Stimulated activated CD4-positive, alpha-beta T cell treated with anti-CD3 and anti-CD28 coated beads, TNF-alpha, amount 100 ng/mL, for 4 hours (primary cell): ENCODE measurements at regions not wholly inside any gene's neighbourhood (a gene's known extent, or its start where the extent isn't known, plus 50 kb on each side); places are given as distances from the start of the nearest gene placed in this dataset.

Experiments
- DNase-seq, 3 experiments: peaks; one replicate each; pipeline ENCODE4 v3.0.0-alpha.2; 2020; ENCODE audit warnings: low read depth in 3 of 3

DNA sequence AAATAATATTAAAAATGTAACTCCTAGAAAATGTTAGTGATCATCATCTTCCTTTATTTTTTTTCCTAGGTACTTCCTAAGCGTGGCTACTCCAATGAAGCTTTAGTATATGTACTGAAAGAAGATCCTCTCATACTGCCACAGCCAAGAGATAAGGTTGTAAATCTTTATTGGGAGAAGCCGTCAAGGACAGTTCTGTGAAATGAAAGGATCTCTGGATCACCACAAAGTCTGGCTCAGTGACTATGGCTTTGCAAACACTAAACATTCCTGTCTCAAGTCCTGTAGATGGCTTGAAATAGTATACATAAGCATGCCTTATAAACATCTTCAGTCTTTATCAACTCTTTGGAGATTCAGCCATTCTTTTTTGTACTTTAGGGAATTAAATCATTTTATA is 61.2 kb upstream of the DPH5 start:
- DNase-seq: no peak

DNA sequence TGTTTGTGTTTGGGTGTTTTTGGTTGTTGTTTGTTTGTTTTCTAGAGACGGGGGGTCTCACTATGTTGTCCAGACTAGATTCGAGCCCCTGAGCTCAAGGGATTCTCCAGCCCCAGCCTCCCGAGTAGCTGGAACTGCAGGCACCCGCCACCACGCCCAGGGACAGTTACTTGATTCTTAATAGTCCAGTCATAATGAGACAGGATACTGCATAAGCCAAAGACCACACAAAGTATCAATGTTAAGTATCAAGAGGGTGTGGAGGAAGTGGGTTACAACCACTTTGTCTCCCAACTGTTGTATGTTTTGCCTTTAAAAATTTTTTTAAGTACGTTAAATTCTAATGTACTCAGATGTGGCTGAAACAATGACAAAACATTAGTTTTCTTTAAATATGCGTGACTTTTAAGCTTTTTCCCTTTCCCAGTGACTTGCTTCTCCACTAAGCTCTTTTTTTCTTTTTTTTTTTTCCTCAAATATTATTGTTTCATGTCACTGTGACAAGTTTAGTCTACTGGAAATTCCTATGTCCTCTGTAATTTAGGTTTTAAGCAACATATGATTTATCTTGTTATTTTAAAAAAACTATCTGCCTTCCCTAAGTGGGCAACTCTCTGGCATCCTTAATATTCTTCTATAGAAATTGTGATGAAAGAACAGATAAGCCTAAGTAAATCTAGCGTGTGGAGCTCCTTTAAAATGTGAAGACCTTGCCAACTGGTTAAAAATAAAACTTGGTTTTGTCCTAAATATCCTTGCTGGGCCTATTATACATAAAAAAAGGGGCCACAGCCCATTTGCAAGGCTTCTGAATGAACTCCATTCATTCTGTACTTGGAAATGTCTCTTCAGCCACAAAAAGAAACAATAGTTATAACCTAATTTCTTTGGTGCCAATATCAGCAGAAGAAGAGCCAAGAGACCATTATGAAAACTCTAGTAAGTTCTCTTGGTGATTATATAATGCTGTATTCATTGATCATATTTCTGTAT is 56.2 kb upstream of the DPH5 start:
- peak in 1 of 3 experiments; percentile 4 for DNase-seq

DNA sequence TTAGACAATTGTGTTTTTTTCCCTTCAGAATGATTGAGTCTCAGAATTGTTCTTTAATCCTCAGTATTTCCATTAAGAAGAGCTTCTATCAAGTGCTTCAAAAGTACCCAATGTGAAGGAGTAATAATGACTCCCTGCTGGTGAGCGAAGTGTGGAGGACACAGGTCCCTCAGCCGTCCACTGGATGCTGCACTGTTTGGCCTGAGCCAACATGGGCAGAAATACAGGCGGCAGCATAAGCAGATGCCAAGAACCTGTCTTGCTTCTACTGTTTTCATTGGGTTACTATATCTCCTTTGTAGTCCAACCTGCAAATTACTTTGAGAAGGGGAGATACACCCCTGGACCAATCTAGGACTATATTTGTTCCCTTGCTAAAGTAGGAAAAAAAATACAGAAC is 55.3 kb upstream of the DPH5 start:
- DNase-seq: no peak

DNA sequence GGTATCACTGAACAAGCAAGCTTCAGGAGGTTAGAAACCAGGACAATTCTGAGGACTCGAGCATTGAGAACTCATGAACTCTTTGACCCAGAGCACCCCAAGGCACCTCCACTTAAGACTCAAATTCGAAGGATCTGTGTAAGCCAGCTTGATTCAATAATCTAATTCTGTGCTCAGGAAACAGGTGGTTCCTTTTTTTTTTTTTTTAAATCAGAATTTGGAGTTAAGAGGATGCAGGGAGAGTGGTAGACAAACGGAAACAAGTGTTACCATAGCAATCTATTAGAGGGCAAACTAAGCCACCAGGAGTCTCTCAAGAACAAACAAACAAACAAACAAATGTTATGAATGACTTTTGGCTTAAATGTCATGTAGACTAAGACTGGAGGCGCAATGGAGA is 53.8 kb upstream of the DPH5 start:
- no peak for DNase-seq

DNA sequence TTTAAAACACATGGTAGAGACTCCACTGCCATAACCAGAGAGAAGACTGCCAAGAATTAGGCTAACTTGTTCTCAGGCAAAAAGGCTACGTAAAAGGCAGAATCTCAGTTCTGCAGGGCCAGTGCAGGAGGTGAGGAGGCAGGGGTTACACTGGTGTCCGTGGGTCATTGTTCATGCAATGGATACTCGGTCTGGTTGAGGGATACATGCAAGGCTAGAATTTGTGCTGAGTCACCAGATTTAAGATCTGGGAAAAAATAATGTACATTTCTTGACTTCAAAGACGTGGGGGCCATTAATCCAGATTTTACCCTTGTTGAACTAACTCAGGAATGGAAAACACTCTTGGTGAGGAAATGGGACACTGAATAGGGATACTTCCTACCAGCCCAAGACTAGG is 52.3 kb upstream of the DPH5 start:
- DNase-seq: no peak

DNA sequence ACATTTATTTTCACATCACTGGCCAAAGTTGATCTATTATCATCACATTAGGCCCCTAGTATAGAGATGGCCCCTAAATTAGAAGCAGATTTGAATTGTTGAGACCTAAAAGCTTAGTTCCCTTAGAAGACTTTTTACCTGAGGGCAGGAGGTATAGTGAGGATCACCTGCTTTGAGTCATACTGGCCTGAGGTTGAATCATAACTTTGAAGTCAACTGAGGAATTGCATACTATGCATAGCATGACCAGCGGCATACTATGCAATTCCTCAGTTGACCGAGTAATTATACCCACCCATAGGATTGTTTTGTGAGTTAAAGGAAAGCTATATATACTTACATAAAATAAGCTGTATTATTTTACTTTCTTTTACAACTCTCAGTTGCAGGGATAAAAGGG is 50.3 kb upstream of the DPH5 start:
- DNase-seq: no peak
